Nephron progenitor cell (in vitro differentiated cells): ENCODE measurements at regions not wholly inside any gene's neighbourhood (a gene's known extent, or its start where the extent isn't known, plus 50 kb on each side); places are given as distances from the start of the nearest gene placed in this dataset.
"Not testable (repeated sequence)": the region's sequence is repeated elsewhere in the genome, so short reads cannot be mapped to it uniquely, and the experiment has no call there.

Source experiments
- DNase-seq: peaks from one replicate; pipeline ENCODE4 v3.0.0; 2021
- H3K27ac Mint-ChIP-seq: 2 replicates; pipeline ENCODE4 v1.8.0; 2021; ENCODE audit warnings: mild to moderate bottlenecking, moderate library complexity, mixed read lengths
- H3K27me3 Mint-ChIP-seq: 2 replicates; pipeline ENCODE4 v1.8.0; 2021; ENCODE audit warnings: mild to moderate bottlenecking, low read depth, mixed read lengths; ENCODE audit not compliant: poor library complexity
- H3K36me3 Mint-ChIP-seq: 2 replicates; pipeline ENCODE4 v1.8.0; 2021; ENCODE audit warnings: low read depth, mixed read lengths
- H3K4me1 Mint-ChIP-seq: 2 replicates; pipeline ENCODE4 v1.8.0; 2021; ENCODE audit warnings: mixed read lengths
- H3K4me3 Mint-ChIP-seq: 2 replicates; pipeline ENCODE4 v1.8.0; 2021; ENCODE audit warnings: mild to moderate bottlenecking, moderate library complexity, mixed read lengths
- H3K9me3 Mint-ChIP-seq: 2 replicates; pipeline ENCODE4 v1.8.0; 2021; ENCODE audit warnings: mild to moderate bottlenecking, moderate library complexity, mixed read lengths
- CTCF ChIP-seq: fragments of 200-600 bp; sonication (generic); IDR thresholded peaks from 2 replicates; pipeline ENCODE4 v1.5.0; 2021; ENCODE audit warnings: antibody characterized with exemption

GRCh38 chr6:60342411-60343008 lies 1943.5 kb downstream of the KHDRBS2 start:
- not testable (repeated sequence) for H3K36me3 Mint-ChIP-seq

GRCh38 chr6:60338328-60339071 lies 1947.5 kb downstream of the KHDRBS2 start:
- H3K9me3 Mint-ChIP-seq, H3K27ac Mint-ChIP-seq, H3K27me3 Mint-ChIP-seq, DNase-seq, H3K4me1 Mint-ChIP-seq, H3K4me3 Mint-ChIP-seq, H3K36me3 Mint-ChIP-seq: not testable (repeated sequence)
- peak; percentile 24 for TF ChIP-seq CTCF

More at GRCh38 chr6:60342411-60343008, 1943.5 kb downstream of the KHDRBS2 start:
- not testable (repeated sequence) for H3K27ac Mint-ChIP-seq, DNase-seq, H3K4me1 Mint-ChIP-seq, H3K27me3 Mint-ChIP-seq, H3K4me3 Mint-ChIP-seq
- peaks cover 11% of the 10 kb centered on the region for H3K9me3 Mint-ChIP-seq

GRCh38 chr6:60335124-60335523 lies 1950.9 kb downstream of the KHDRBS2 start:
- not testable (repeated sequence) for H3K27me3 Mint-ChIP-seq, H3K9me3 Mint-ChIP-seq, H3K27ac Mint-ChIP-seq, H3K4me1 Mint-ChIP-seq, H3K36me3 Mint-ChIP-seq, DNase-seq, H3K4me3 Mint-ChIP-seq

GRCh38 chr6:60333708-60334107 lies 1952.3 kb downstream of the KHDRBS2 start:
- not testable (repeated sequence) for H3K36me3 Mint-ChIP-seq, H3K4me3 Mint-ChIP-seq, H3K4me1 Mint-ChIP-seq, H3K27ac Mint-ChIP-seq, DNase-seq, H3K9me3 Mint-ChIP-seq, H3K27me3 Mint-ChIP-seq

GRCh38 chr6:60308939-60309338 lies 1977.1 kb downstream of the KHDRBS2 start:
- H3K4me1 Mint-ChIP-seq, H3K36me3 Mint-ChIP-seq, H3K27me3 Mint-ChIP-seq, H3K27ac Mint-ChIP-seq, H3K9me3 Mint-ChIP-seq, DNase-seq, H3K4me3 Mint-ChIP-seq: not testable (repeated sequence)
